Trophoblast cell (in vitro differentiated cells and primary cell): ENCODE measurements at regions not wholly inside any gene's neighbourhood (a gene's known extent, or its start where the extent isn't known, plus 50 kb on each side); places are given as distances from the start of the nearest gene placed in this dataset.

Experiments used
- DNase-seq, 2 donors: peaks; one replicate each; pipeline ENCODE4 v3.0.0-alpha.2; 2016
- H2AFZ ChIP-seq: 2 replicates; pipeline ENCODE4 v1.6.1; 2013; ENCODE audit warnings: low read length, moderate library complexity, mild to moderate bottlenecking; ENCODE audit not compliant: insufficient read depth, poor library complexity
- H2AK5ac ChIP-seq: 2 replicates; pipeline ENCODE4 v1.6.1; 2013; ENCODE audit warnings: mild to moderate bottlenecking, low read length
- H2BK120ac ChIP-seq: 2 replicates; pipeline ENCODE4 v1.6.1; 2013; ENCODE audit warnings: low read length, mild to moderate bottlenecking, moderate library complexity; ENCODE audit not compliant: insufficient read depth, poor library complexity
- H2BK12ac ChIP-seq: 2 replicates; pipeline ENCODE4 v1.6.1; 2013; ENCODE audit warnings: mild to moderate bottlenecking, low read length, moderate library complexity
- H2BK5ac ChIP-seq: 2 replicates; pipeline ENCODE4 v1.6.1; 2013; ENCODE audit warnings: low read length, low read depth, moderate library complexity, mild to moderate bottlenecking; ENCODE audit not compliant: poor library complexity
- H3K14ac ChIP-seq: 2 replicates; pipeline ENCODE4 v1.6.1; 2013; ENCODE audit warnings: mild to moderate bottlenecking, low read length
- H3K18ac ChIP-seq: 2 replicates; pipeline ENCODE4 v1.6.1; 2013; ENCODE audit warnings: mild to moderate bottlenecking, low read length
- H3K23ac ChIP-seq: 2 replicates; pipeline ENCODE4 v1.6.1; 2013; ENCODE audit warnings: low read length
- H3K27ac ChIP-seq: 2 replicates; pipeline ENCODE4 v1.5.1; 2013; ENCODE audit warnings: low read depth, mild to moderate bottlenecking, inconsistent platforms, low read length, moderate library complexity
- H3K27me3 ChIP-seq: 2 replicates; pipeline ENCODE4 v1.6.1; 2013; ENCODE audit warnings: inconsistent platforms, mild to moderate bottlenecking, low read length, moderate library complexity; ENCODE audit not compliant: insufficient read depth
- H3K36me3 ChIP-seq, 2 experiments: 1 replicate in 1 of 2; 2 replicates in 1 of 2; pipeline ENCODE4 v1.6.1; 2013; ENCODE audit warnings: low read length in 2 of 2, mild to moderate bottlenecking in 2 of 2, moderate library complexity in 1 of 2; ENCODE audit not compliant: insufficient read depth in 2 of 2, control insufficient read depth in 1 of 2
- H3K4ac ChIP-seq: 2 replicates; pipeline ENCODE4 v1.6.1; 2013; ENCODE audit warnings: low read depth, mild to moderate bottlenecking, low read length, moderate library complexity
- H3K4me1 ChIP-seq, 2 experiments: 1 replicate in 1 of 2; 2 replicates in 1 of 2; pipeline ENCODE4 v1.6.1; 2013; ENCODE audit warnings: low read length in 2 of 2, mild to moderate bottlenecking in 2 of 2, moderate library complexity in 1 of 2; ENCODE audit not compliant: insufficient read depth in 2 of 2, control insufficient read depth in 1 of 2
- H3K4me2 ChIP-seq: 2 replicates; pipeline ENCODE4 v1.6.1; 2013; ENCODE audit warnings: inconsistent platforms, mild to moderate bottlenecking, low read length, moderate library complexity
- H3K4me3 ChIP-seq: 2 replicates; pipeline ENCODE4 v1.5.1; 2013; ENCODE audit warnings: mild to moderate bottlenecking, low read depth, low read length, inconsistent platforms
- H3K79me1 ChIP-seq: one replicate; pipeline ENCODE4 v1.6.1; 2013; ENCODE audit warnings: low read length
- H3K79me2 ChIP-seq: 2 replicates; pipeline ENCODE4 v1.6.1; 2013; ENCODE audit warnings: low read length, mild to moderate bottlenecking; ENCODE audit not compliant: control insufficient read depth, insufficient read depth, poor library complexity
- H3K9ac ChIP-seq: 2 replicates; pipeline ENCODE4 v1.6.1; 2013; ENCODE audit warnings: mild to moderate bottlenecking, low read length
- H3K9me3 ChIP-seq: 2 replicates; pipeline ENCODE4 v1.6.1; 2013; ENCODE audit warnings: low read depth, mild to moderate bottlenecking, control low read depth, inconsistent platforms, low read length; ENCODE audit not compliant: insufficient read depth
- H4K12ac ChIP-seq: 2 replicates; pipeline ENCODE4 v1.6.1; 2013; ENCODE audit warnings: low read depth, mild to moderate bottlenecking, low read length, moderate library complexity
- H4K8ac ChIP-seq: 2 replicates; pipeline ENCODE4 v1.6.1; 2013; ENCODE audit warnings: low read depth, mild to moderate bottlenecking, low read length, moderate library complexity
- H4K91ac ChIP-seq: one replicate; pipeline ENCODE4 v1.6.1; 2013; ENCODE audit warnings: low read depth, mild to moderate bottlenecking, low read length, moderate library complexity
- WGBS: extraction: QIAGEN DNeasy Blood & Tissue Kit; methylation state at CpG from one replicate; pipeline ENCODE4 v1.1.7; 2013; ENCODE audit warnings: missing lambda C conversion rate; ENCODE audit not compliant: insufficient read length, insufficient coverage; ENCODE audit errors: extremely low coverage; 5-methylcytosine and 5-hydroxymethylcytosine counted together

- H3K36me3 ChIP-seq: no peaks in the 10 kb centered on the region
- no peak overlapping the region for H4K8ac ChIP-seq
- H3K4ac ChIP-seq: no peak overlapping the region
- H3K27ac ChIP-seq: no peak overlapping the region
- H2BK12ac ChIP-seq: no peak overlapping the region
- no peak overlapping the region for H3K4me2 ChIP-seq
- H3K9me3 ChIP-seq: peaks cover 4% of the 10 kb centered on the region
- no peaks in the 10 kb centered on the region for H3K79me2 ChIP-seq
- no peak for DNase-seq
- no peak overlapping the region for H2AK5ac ChIP-seq
- WGBS: no CpG with 5 or more reads among the region's 1 CpG
- no peaks in the 10 kb centered on the region for H3K4me1 ChIP-seq
- H3K18ac ChIP-seq: no peak overlapping the region
- H3K79me1 ChIP-seq: no peaks in the 10 kb centered on the region
- no peak overlapping the region for H3K14ac ChIP-seq
- H3K27me3 ChIP-seq: no peaks in the 10 kb centered on the region
- no peak overlapping the region for H4K91ac ChIP-seq
- no peak overlapping the region for H2BK5ac ChIP-seq
- H3K23ac ChIP-seq: no peak overlapping the region
- H2AFZ ChIP-seq: no peak overlapping the region
- H3K4me3 ChIP-seq: no peak overlapping the region
- no peak overlapping the region for H3K9ac ChIP-seq
- H2BK120ac ChIP-seq: no peak overlapping the region
- H4K12ac ChIP-seq: no peak overlapping the region
Observed at GRCh38 chr15:59801649-59802048, 112.5 kb upstream of the BNIP2 start.

- no peak overlapping the region for H2AFZ ChIP-seq
- H2BK12ac ChIP-seq: no peak overlapping the region
- no peak overlapping the region for H3K27ac ChIP-seq
- H3K4me2 ChIP-seq: no peak overlapping the region
- no peak overlapping the region for H3K4ac ChIP-seq
- no peak overlapping the region for H4K12ac ChIP-seq
- H2BK5ac ChIP-seq: no peak overlapping the region
- H3K36me3 ChIP-seq: no peaks in the 10 kb centered on the region
- H3K9ac ChIP-seq: no peak overlapping the region
- H2BK120ac ChIP-seq: no peak overlapping the region
- DNase-seq: no peak
- no CpG with 5 or more reads among the region's 5 CpGs for WGBS
- H3K14ac ChIP-seq: no peak overlapping the region
- H3K27me3 ChIP-seq: no peaks in the 10 kb centered on the region
- no peak overlapping the region for H2AK5ac ChIP-seq
- H3K4me3 ChIP-seq: no peak overlapping the region
- no peak overlapping the region for H4K8ac ChIP-seq
- H3K79me1 ChIP-seq: no peaks in the 10 kb centered on the region
- H4K91ac ChIP-seq: no peak overlapping the region
- no peak overlapping the region for H3K23ac ChIP-seq
- no peaks in the 10 kb centered on the region for H3K79me2 ChIP-seq
- H3K9me3 ChIP-seq: peaks cover 4% of the 10 kb centered on the region
- no peak overlapping the region for H3K18ac ChIP-seq
- H3K4me1 ChIP-seq: no peaks in the 10 kb centered on the region
Observed at GRCh38 chr15:59798605-59798917, 109.4 kb upstream of the BNIP2 start.

DNA sequence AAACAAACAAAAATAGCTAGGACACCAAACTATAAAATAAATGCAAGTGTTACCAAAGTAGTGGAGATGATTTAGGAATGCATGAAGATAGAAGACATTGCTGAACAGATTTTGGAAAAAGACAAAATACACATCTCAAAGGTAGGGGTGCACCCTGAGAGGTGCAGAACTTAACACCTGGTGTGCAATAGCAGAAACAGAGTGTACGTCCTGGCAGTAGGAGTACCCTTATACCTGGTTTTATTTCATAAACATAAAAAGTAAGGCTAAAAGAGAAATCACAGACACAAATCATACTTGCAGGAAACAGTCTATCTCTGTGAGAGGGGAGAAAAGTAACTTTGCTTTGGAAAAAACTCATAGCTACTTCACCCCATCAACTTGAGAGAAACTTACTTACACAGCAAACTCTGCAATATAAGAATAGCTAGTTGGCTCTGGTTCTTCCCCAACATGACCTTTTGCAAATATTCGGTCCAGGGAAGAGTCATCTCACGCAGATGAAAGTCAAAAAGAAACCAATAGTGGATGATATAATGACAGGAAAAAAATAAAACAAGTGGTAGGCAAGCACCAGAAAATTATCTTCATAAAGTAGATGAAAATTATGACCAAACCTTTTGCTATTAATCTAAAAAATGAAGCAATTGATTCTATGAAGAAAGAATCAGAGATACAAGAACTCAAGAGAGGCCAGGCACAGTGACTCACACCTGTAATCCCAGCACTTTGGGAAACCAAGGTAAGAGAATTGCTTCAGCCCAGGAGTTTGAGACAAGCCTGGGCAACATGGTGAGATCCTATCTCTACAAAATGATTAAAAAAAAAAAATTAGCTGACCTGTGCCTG lies 108.9 kb upstream of the BNIP2 start:
- Histone ChIP-seq H3K9me3 (no peaks in the 10 kb centered on the region), H3K4ac (no peak overlapping the region), H3K27me3 (no peaks in the 10 kb centered on the region), H3K9ac (no peak overlapping the region), H3K14ac (no peak overlapping the region), H3K27ac (no peak overlapping the region), H3K18ac (no peak overlapping the region), H3K4me2 (no peak overlapping the region), H2BK120ac (no peak overlapping the region), H4K91ac (no peak overlapping the region), H4K8ac (no peak overlapping the region), H3K36me3 (no peaks in the 10 kb centered on the region), H3K23ac (no peak overlapping the region), H3K4me1 (no peaks in the 10 kb centered on the region), H2AFZ (no peak overlapping the region), H2AK5ac (no peak overlapping the region), H2BK12ac (no peak overlapping the region), H4K12ac (no peak overlapping the region), H2BK5ac (no peak overlapping the region), H3K4me3 (no peak overlapping the region), H3K79me1 (no peaks in the 10 kb centered on the region), H3K79me2 (no peaks in the 10 kb centered on the region)
- no peak for DNase-seq
- no CpG with 5 or more reads among the region's 3 CpGs for WGBS

DNA sequence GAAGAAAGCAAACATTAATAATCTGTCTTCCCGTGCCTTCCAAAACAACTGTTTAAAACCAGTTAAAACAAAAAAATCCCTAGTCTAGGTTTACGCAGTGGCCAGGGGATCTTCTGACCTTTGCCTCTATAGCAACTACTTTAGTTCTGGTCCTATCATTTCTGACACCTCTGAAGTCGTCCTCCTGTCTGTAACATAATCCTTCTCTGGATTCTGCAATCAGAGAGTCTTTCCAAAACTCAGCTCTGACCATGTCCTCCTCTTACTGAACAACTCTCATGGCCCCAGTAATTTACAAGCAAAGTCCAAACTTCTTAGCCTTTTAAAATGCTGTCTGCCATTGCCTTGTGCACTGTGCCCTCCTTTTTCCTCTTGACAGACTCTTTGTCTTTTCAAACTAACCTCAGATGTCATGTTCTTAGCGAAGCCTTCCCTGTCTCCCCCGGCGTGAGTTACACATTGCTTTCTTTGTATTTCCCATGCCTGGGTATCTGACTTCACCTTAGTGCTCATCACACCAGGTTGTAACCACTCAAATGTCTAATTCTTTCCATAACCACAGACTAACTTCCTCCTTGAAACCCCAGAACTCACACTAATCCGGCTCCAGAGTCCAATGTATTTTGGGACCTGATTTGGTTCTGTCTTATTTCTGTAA lies 105.2 kb upstream of the BNIP2 start:
- WGBS: no CpG with 5 or more reads among the region's 7 CpGs
- H3K4me3 ChIP-seq: no peak overlapping the region
- no peaks in the 10 kb centered on the region for H3K79me1 ChIP-seq
- H3K4me1 ChIP-seq: no peaks in the 10 kb centered on the region
- no peaks in the 10 kb centered on the region for H3K9me3 ChIP-seq
- H3K27me3 ChIP-seq: no peaks in the 10 kb centered on the region
- no peaks in the 10 kb centered on the region for H3K36me3 ChIP-seq
- no peak overlapping the region for H3K14ac ChIP-seq
- no peak overlapping the region for H3K23ac ChIP-seq
- H4K8ac ChIP-seq: no peak overlapping the region
- no peak overlapping the region for H3K4me2 ChIP-seq
- H2AFZ ChIP-seq: no peak overlapping the region
- no peak overlapping the region for H2BK120ac ChIP-seq
- H2BK12ac ChIP-seq: no peak overlapping the region
- H4K12ac ChIP-seq: no peak overlapping the region
- no peak for DNase-seq
- H3K79me2 ChIP-seq: no peaks in the 10 kb centered on the region
- H3K9ac ChIP-seq: no peak overlapping the region
- H2BK5ac ChIP-seq: no peak overlapping the region
- H3K18ac ChIP-seq: no peak overlapping the region
- no peak overlapping the region for H3K27ac ChIP-seq
- H2AK5ac ChIP-seq: no peak overlapping the region
- no peak overlapping the region for H3K4ac ChIP-seq
- H4K91ac ChIP-seq: no peak overlapping the region
